K562 (cell line): ENCODE measurements at regions not wholly inside any gene's neighbourhood (a gene's known extent, or its start where the extent isn't known, plus 50 kb on each side); places are given as distances from the start of the nearest gene placed in this dataset.

ENCODE experiments used
- ATAC-seq: fragments of 200-7000 bp; cut with Tn5 transposase; 3 replicates; pipeline ENCODE4 v1.9.1; 2020; ENCODE audit warnings: moderate library complexity
- BruUV-seq: library from RNA; stranded (reverse); fragments of 400-500 nt; replicated peaks from 2 replicates; lab custom pipeline; 2021; lab: Mats Ljungman, UMichigan
- CTCF ChIA-PET: fragments of 300-600 bp; formaldehyde crosslinking; extraction: SDS; loops from one replicate; lab custom pipeline; 2021; ENCODE audit warnings: low intra/inter-chr PET ratio; lab: Yijun Ruan, JAX
- POLR2A ChIA-PET: fragments of 300-600, 350-650 bp; sonication (Branson Sonifier 250); formaldehyde crosslinking; extraction: SDS; loops from one replicate; lab custom pipeline; 2021; ENCODE audit warnings: antibody characterized with exemption, inconsistent platforms; lab: Yijun Ruan, JAX
- DNase-seq, 4 experiments: peaks; one replicate each; pipeline versions ENCODE4 v3.0.0 to v3.0.0-alpha.2; 2011 to 2018; ENCODE audit warnings: low spot score in 3 of 4, mixed read lengths in 3 of 4; ENCODE audit errors: extremely low read depth in 1 of 4
- FAIRE-seq: peaks from 2 replicates; lab custom pipeline; 2011; peaks lifted over from hg19 to GRCh38; lab: Jason Lieb, UNC
- H2AFZ ChIP-seq: 2 replicates; pipeline ENCODE4 v1.6.0; 2011; ENCODE audit warnings: low read depth, low read length, control low read depth, inconsistent platforms
- H3K27ac ChIP-seq: fragments of 200-600 bp; 3 replicates; pipeline ENCODE4 v1.8.0; 2011; ENCODE audit warnings: low read depth, mild to moderate bottlenecking, control low read depth, inconsistent platforms, low read length, moderate library complexity, mixed read lengths; ENCODE audit errors: extremely low read depth
- H3K27me3 ChIP-seq, 2 experiments: fragments of 300-600 bp in 1 of 2; 2 replicates in 1 of 2; 3 replicates in 1 of 2; pipeline versions ENCODE4 v1.6.0 to v1.8.0; 2011; ENCODE audit warnings: inconsistent platforms in 2 of 2, low read length in 2 of 2, mild to moderate bottlenecking in 1 of 2, mixed read lengths in 1 of 2, moderate library complexity in 1 of 2; ENCODE audit not compliant: control insufficient read depth in 2 of 2, insufficient read depth in 2 of 2
- H3K36me3 ChIP-seq: fragments of 300-600 bp; 3 replicates; pipeline ENCODE4 v1.8.0; 2011; ENCODE audit warnings: mild to moderate bottlenecking, low read length, inconsistent platforms; ENCODE audit not compliant: control insufficient read depth, insufficient read depth
- H3K4me1 ChIP-seq, 2 experiments: fragments of 200-600 bp in 1 of 2; replicated peaks in 1 of 2; 2 replicates in 1 of 2; 3 replicates in 1 of 2; pipeline versions ENCODE4 v1.5.1 to v1.8.0; 2011; ENCODE audit warnings: inconsistent platforms in 2 of 2, low read length in 2 of 2, mild to moderate bottlenecking in 1 of 2, mixed read lengths in 1 of 2, moderate library complexity in 1 of 2; ENCODE audit not compliant: control insufficient read depth in 2 of 2, insufficient read depth in 2 of 2
- H3K4me2 ChIP-seq: 2 replicates; pipeline ENCODE4 v1.6.1; 2011; ENCODE audit warnings: low read length, control low read depth, inconsistent platforms, mixed read lengths; ENCODE audit not compliant: insufficient read depth
- H3K4me3 ChIP-seq: fragments of 200-600 bp; sonication (generic), shearing (Covaris generic); 2 replicates; pipeline ENCODE4 v1.5.1; 2016; ENCODE audit warnings: control low read depth, inconsistent platforms
- H3K79me2 ChIP-seq: fragments of 200-600 bp; 3 replicates; pipeline ENCODE4 v1.8.0; 2011; ENCODE audit warnings: low read length, inconsistent platforms; ENCODE audit not compliant: control insufficient read depth, insufficient read depth
- H3K9ac ChIP-seq, 2 experiments: 2 replicates each; pipeline versions ENCODE4 v1.6.0 to v1.6.1; 2011; ENCODE audit warnings: low read depth in 2 of 2, low read length in 2 of 2, control low read depth in 1 of 2, inconsistent platforms in 1 of 2, mild to moderate bottlenecking in 1 of 2, mixed read lengths in 1 of 2; ENCODE audit not compliant: insufficient read depth in 1 of 2
- H3K9me1 ChIP-seq: one replicate; pipeline ENCODE4 v1.6.0; 2011; ENCODE audit warnings: inconsistent platforms, mild to moderate bottlenecking, low read length, moderate library complexity; ENCODE audit not compliant: control insufficient read depth, insufficient read depth
- H3K9me3 ChIP-seq: replicated peaks from 2 replicates; pipeline ENCODE4 v1.5.1; 2011; ENCODE audit warnings: low read depth, low read length, inconsistent platforms; ENCODE audit not compliant: control insufficient read depth, insufficient read depth
- H4K20me1 ChIP-seq: replicated peaks from 2 replicates; pipeline ENCODE4 v1.6.1; 2011; ENCODE audit warnings: low read length, inconsistent platforms, mixed read lengths; ENCODE audit not compliant: control insufficient read depth, insufficient read depth
- HDAC6 ChIP-seq: IDR thresholded peaks from 2 replicates; pipeline ENCODE4 v1.6.1; 2012; ENCODE audit warnings: low read depth, mild to moderate bottlenecking, control low read depth, inconsistent platforms, low read length, moderate library complexity
- MTA1 ChIP-seq: fragments of 450-650 bp; IDR thresholded peaks from 2 replicates; pipeline ENCODE4 v1.6.1; 2017; ENCODE audit warnings: borderline replicate concordance
- NBN ChIP-seq: fragments of 450-650 bp; IDR thresholded peaks from 2 replicates; pipeline ENCODE4 v1.6.1; 2016; ENCODE audit warnings: low read depth, mild to moderate bottlenecking
- PCBP1 ChIP-seq: fragments of 200-400 bp; formaldehyde crosslinking; IDR thresholded peaks from 2 replicates; pipeline ENCODE4 v1.6.1; 2018; ENCODE audit warnings: mild to moderate bottlenecking, low read depth, low read length; ENCODE audit not compliant: poor library complexity, severe bottlenecking
- RBM22 ChIP-seq: fragments of 200-400 bp; formaldehyde crosslinking; IDR thresholded peaks from 2 replicates; pipeline ENCODE4 v1.6.1; 2018; ENCODE audit warnings: low read length, low read depth; ENCODE audit not compliant: poor library complexity, severe bottlenecking
- ZFX ChIP-seq: sonication (generic); formaldehyde crosslinking; IDR thresholded peaks from 2 replicates; pipeline ENCODE4 v1.8.0; 2022; ENCODE audit warnings: mild to moderate bottlenecking, missing genetic modification reagents, moderate library complexity
- WGBS: fragments of 100-300 bp; shearing (Covaris generic); methylation state at CpG from one replicate; pipeline ENCODE4 v1.1.6; 2016; ENCODE audit warnings: low coverage, mixed read lengths; ENCODE audit not compliant: insufficient coverage; ENCODE audit errors: missing lambda C conversion rate; 5-methylcytosine and 5-hydroxymethylcytosine counted together
- in situ Hi-C: fragments of 300-500 bp; cut with MboI; formaldehyde crosslinking; loops from 4 replicates; pipeline ENCODE4 v1.15.0; 2018; ENCODE audit warnings: inconsistent platforms, mixed read lengths
- intact Hi-C: fragments of 100-400 bp; cut with micrococcal nuclease; formaldehyde crosslinking; loops from 2 replicates; pipeline ENCODE4 v1.14.2; 2022
- TF ChIP-seq, protein P1 (sequence below): IDR thresholded peaks from 2 replicates; pipeline ENCODE4 v1.6.1; 2014; ENCODE audit warnings: antibody characterized with exemption
- TF ChIP-seq, protein P2 (sequence below): fragments of 450-650 bp; formaldehyde crosslinking; IDR thresholded peaks from 2 replicates; pipeline ENCODE4 v1.4.0; 2020; ENCODE audit warnings: mild to moderate bottlenecking, mixed read lengths

DNA sequence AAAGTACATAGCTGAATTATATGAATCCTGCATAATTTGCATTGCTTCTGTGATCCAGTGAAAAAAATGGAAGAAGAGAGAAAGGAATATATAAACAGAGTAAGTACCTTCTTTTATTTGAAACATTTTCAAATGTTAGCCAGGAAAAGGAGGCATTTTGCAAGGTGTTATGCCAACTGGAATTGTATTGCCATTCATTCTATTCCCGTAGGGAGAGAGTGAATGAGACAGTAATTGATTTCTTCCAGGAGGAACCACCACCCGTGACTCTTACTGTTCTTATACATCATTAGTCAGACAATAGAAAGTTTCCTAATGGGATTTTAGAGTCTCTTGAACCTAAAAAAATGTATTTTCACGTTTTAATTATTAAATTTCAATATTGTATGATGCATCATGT, 324.1 kb upstream of the ALCAM start:
- in situ Hi-C loops (no loop called here), intact Hi-C loops (no loop called here)
- Histone ChIP-seq H4K20me1 (no peaks in the 10 kb centered on the region), H3K4me1 (no peaks in the 10 kb centered on the region), H3K27ac (no peak overlapping the region), H3K36me3 (no peaks in the 10 kb centered on the region), H2AFZ (no peak overlapping the region), H3K4me2 (no peak overlapping the region), H3K79me2 (no peaks in the 10 kb centered on the region), H3K9me1 (no peaks in the 10 kb centered on the region), H3K27me3 (no peaks in the 10 kb centered on the region), H3K4me3 (no peak overlapping the region), H3K9me3 (no peaks in the 10 kb centered on the region), H3K9ac (no peak overlapping the region)
- 3% methylated on average over 3 of the region's 3 CpGs for WGBS
- CTCF ChIA-PET, result no interaction called here
- POLR2A ChIA-PET, result no interaction called here
- DNase-seq, result no peak
- ATAC-seq, result no peak
- no TSS peak for BruUV-seq
- no peak for FAIRE-seq
- TF ChIP-seq MTA1 (no peak), RBM22 (no peak), HDAC6 (no peak), NBN (no peak), ZFX (CRISPR knock-in tag) (no peak), PCBP1 (no peak)
- TF ChIP-seq, protein P1, sequence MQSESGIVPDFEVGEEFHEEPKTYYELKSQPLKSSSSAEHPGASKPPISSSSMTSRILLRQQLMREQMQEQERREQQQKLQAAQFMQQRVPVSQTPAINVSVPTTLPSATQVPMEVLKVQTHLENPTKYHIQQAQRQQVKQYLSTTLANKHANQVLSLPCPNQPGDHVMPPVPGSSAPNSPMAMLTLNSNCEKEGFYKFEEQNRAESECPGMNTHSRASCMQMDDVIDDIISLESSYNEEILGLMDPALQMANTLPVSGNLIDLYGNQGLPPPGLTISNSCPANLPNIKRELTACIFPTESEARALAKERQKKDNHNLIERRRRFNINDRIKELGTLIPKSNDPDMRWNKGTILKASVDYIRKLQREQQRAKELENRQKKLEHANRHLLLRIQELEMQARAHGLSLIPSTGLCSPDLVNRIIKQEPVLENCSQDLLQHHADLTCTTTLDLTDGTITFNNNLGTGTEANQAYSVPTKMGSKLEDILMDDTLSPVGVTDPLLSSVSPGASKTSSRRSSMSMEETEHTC, result no peak
- TF ChIP-seq, protein P2, sequence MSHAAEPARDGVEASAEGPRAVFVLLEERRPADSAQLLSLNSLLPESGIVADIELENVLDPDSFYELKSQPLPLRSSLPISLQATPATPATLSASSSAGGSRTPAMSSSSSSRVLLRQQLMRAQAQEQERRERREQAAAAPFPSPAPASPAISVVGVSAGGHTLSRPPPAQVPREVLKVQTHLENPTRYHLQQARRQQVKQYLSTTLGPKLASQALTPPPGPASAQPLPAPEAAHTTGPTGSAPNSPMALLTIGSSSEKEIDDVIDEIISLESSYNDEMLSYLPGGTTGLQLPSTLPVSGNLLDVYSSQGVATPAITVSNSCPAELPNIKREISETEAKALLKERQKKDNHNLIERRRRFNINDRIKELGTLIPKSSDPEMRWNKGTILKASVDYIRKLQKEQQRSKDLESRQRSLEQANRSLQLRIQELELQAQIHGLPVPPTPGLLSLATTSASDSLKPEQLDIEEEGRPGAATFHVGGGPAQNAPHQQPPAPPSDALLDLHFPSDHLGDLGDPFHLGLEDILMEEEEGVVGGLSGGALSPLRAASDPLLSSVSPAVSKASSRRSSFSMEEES (CRISPR knock-in tag), result no peak
- TF ChIP-seq, all 486 proteins: peak for 0
